ENCODE measurements at regions not wholly inside any gene's neighbourhood (a gene's known extent, or its start where the extent isn't known, plus 50 kb on each side); places are given as distances from the start of the nearest gene placed in this dataset.

GRCh38 chr11:37100008-37100407 lies 502.0 kb upstream of the RAG2 start:
- TF ChIP-seq RAD21 (IDR thresholded peaks at IDR 0.05; ENCODE audit: low read depth), result no peak
- no peak for TF ChIP-seq FOSL1 (IDR thresholded peaks at IDR 0.05; ENCODE audit: low read depth)
- no peak for TF ChIP-seq EZH2phosphoT487 (IDR thresholded peaks at IDR 0.05; ENCODE audit: borderline replicate concordance)
- TF ChIP-seq MAX (IDR thresholded peaks at IDR 0.05), result no peak
- TF ChIP-seq POLR2AphosphoS5 (IDR thresholded peaks at IDR 0.05; ENCODE audit: low read depth, low read length), result no peak
- TF ChIP-seq SRF (IDR thresholded peaks at IDR 0.05; ENCODE audit: low read depth), result no peak
- no peak for TF ChIP-seq ZBTB33 (IDR thresholded peaks at IDR 0.05; ENCODE audit: extremely low read depth, insufficient replicate concordance, low read length)
- TF ChIP-seq EGR1 (IDR thresholded peaks at IDR 0.05; ENCODE audit: low read depth), result no peak
- no peak for TF ChIP-seq EZH2 (IDR thresholded peaks at IDR 0.05)
- no peaks in the 10 kb centered on the region for H3K36me3 ChIP-seq (ENCODE audit: control insufficient read depth in 1 of 2, insufficient read depth in 2 of 2, low read length in 2 of 2)
- H3K27ac ChIP-seq (ENCODE audit: low read depth, low read length), result no peak overlapping the region
- intact Hi-C loops (cut with micrococcal nuclease), result no loop called here
- H3K4me1 ChIP-seq (ENCODE audit: control insufficient read depth in 1 of 2, insufficient read depth in 2 of 2, low read length in 2 of 2), result no peaks in the 10 kb centered on the region
- ChIA-PET RAD21 (ENCODE audit: low non-redundant PET in 1 of 2, low total read pairs in 2 of 2, uncharacterized antibody in 2 of 2, unreplicated experiment in 2 of 2) (no interaction called here), CTCF (no interaction called here), POLR2A (no interaction called here)
- no peak for ATAC-seq
- no peak overlapping the region for H3K4me3 ChIP-seq (replicated peaks in 1 of 2; ENCODE audit: low read depth in 1 of 2, low read length in 2 of 2)
- H3K4me2 ChIP-seq (ENCODE audit: low read length), result no peak overlapping the region
- BruUV-seq (replicated peaks), result no TSS peak
- H2AFZ ChIP-seq (ENCODE audit: low read depth, low read length, poor library complexity, severe bottlenecking), result no peak overlapping the region
- peaks cover 4 to 11% of the 10 kb centered on the region in 2 experiments; a peak in 2 of 4 replicates for H3K9me3 ChIP-seq (ENCODE audit: control insufficient read depth in 1 of 2, insufficient read depth in 1 of 2, low read depth in 1 of 2, low read length in 2 of 2)
- H3K9me2 ChIP-seq (ENCODE audit: insufficient read depth), result no peaks in the 10 kb centered on the region
- no peaks in the 10 kb centered on the region for H4K20me1 ChIP-seq (ENCODE audit: insufficient read depth)
- no peak overlapping the region for H3K9ac ChIP-seq (ENCODE audit: low read length)
- no peaks in the 10 kb centered on the region for H3K79me2 ChIP-seq (ENCODE audit: insufficient read depth, low read length)
- DNase-seq (ENCODE audit: low read depth, low spot score), result no peak
- H3K27me3 ChIP-seq (ENCODE audit: insufficient read depth, low read length), result no peaks in the 10 kb centered on the region

- BruUV-seq (replicated peaks), result no TSS peak
- POLR2A ChIA-PET, result no interaction called here
- RAD21 ChIA-PET (ENCODE audit: low non-redundant PET in 1 of 2, low total read pairs in 2 of 2, uncharacterized antibody in 2 of 2, unreplicated experiment in 2 of 2), result no interaction called here
- intact Hi-C loops (cut with micrococcal nuclease), result no loop called here
- H4K20me1 ChIP-seq (ENCODE audit: insufficient read depth), result no peaks in the 10 kb centered on the region
- no peak overlapping the region for H3K9ac ChIP-seq (ENCODE audit: low read length)
- no peak overlapping the region for H3K4me2 ChIP-seq (ENCODE audit: low read length)
- H2AFZ ChIP-seq (ENCODE audit: low read depth, low read length, poor library complexity, severe bottlenecking), result no peak overlapping the region
- H3K9me2 ChIP-seq (ENCODE audit: insufficient read depth), result no peaks in the 10 kb centered on the region
- ATAC-seq (no peak), DNase-seq (ENCODE audit: low read depth, low spot score) (no peak)
- no peak overlapping the region for H3K4me3 ChIP-seq (replicated peaks in 1 of 2; ENCODE audit: low read depth in 1 of 2, low read length in 2 of 2)
- TF ChIP-seq POLR2AphosphoS5 (IDR thresholded peaks at IDR 0.05; ENCODE audit: low read depth, low read length) (no peak), EGR1 (IDR thresholded peaks at IDR 0.05; ENCODE audit: low read depth) (no peak), YY1 (IDR thresholded peaks at IDR 0.05; ENCODE audit: extremely low read depth, insufficient replicate concordance, low read depth, low read length) (no peak), TCF7L2 (IDR thresholded peaks at IDR 0.05; ENCODE audit: borderline replicate concordance, extremely low read depth, insufficient read depth, insufficient read length) (no peak), ATF3 (IDR thresholded peaks at IDR 0.05) (no peak), JUND (IDR thresholded peaks at IDR 0.05) (no peak), EZH2 (IDR thresholded peaks at IDR 0.05) (no peak), SIN3A (IDR thresholded peaks at IDR 0.05; ENCODE audit: low read depth) (no peak), ZBTB33 (IDR thresholded peaks at IDR 0.05; ENCODE audit: extremely low read depth, insufficient replicate concordance, low read length) (no peak), RAD21 (IDR thresholded peaks at IDR 0.05; ENCODE audit: low read depth) (no peak)
- no peak overlapping the region for H3K27ac ChIP-seq (ENCODE audit: low read depth, low read length)
- CTCF ChIA-PET, result no interaction called here
- no peaks in the 10 kb centered on the region for H3K79me2 ChIP-seq (ENCODE audit: insufficient read depth, low read length)
- no peaks in the 10 kb centered on the region for H3K27me3 ChIP-seq (ENCODE audit: insufficient read depth, low read length)
- no peaks in the 10 kb centered on the region for H3K4me1 ChIP-seq (ENCODE audit: control insufficient read depth in 1 of 2, insufficient read depth in 2 of 2, low read length in 2 of 2)
- no peaks in the 10 kb centered on the region for H3K36me3 ChIP-seq (ENCODE audit: control insufficient read depth in 1 of 2, insufficient read depth in 2 of 2, low read length in 2 of 2)
- peaks cover 6 to 8% of the 10 kb centered on the region in 2 experiments; a peak in 2 of 4 replicates for H3K9me3 ChIP-seq (ENCODE audit: control insufficient read depth in 1 of 2, insufficient read depth in 1 of 2, low read depth in 1 of 2, low read length in 2 of 2)
Observed at GRCh38 chr11:37092487-37092886, 494.5 kb upstream of the RAG2 start.
